K562 (cell line): ENCODE measurements at regions not wholly inside any gene's neighbourhood (a gene's known extent, or its start where the extent isn't known, plus 50 kb on each side); places are given as distances from the start of the nearest gene placed in this dataset.

Experiments
- ATAC-seq: fragments of 200-7000 bp; cut with Tn5 transposase; 3 replicates; pipeline ENCODE4 v1.9.1; 2020; ENCODE audit warnings: moderate library complexity
- BruUV-seq: library from RNA; stranded (reverse); fragments of 400-500 nt; replicated peaks from 2 replicates; lab custom pipeline; 2021; lab: Mats Ljungman, UMichigan
- CTCF ChIA-PET: fragments of 300-600 bp; formaldehyde crosslinking; extraction: SDS; loops from one replicate; lab custom pipeline; 2021; ENCODE audit warnings: low intra/inter-chr PET ratio; lab: Yijun Ruan, JAX
- POLR2A ChIA-PET: fragments of 300-600, 350-650 bp; sonication (Branson Sonifier 250); formaldehyde crosslinking; extraction: SDS; loops from one replicate; lab custom pipeline; 2021; ENCODE audit warnings: antibody characterized with exemption, inconsistent platforms; lab: Yijun Ruan, JAX
- DNase-seq, 4 experiments: peaks; one replicate each; pipeline versions ENCODE4 v3.0.0 to v3.0.0-alpha.2; 2011 to 2018; ENCODE audit warnings: low spot score in 3 of 4, mixed read lengths in 3 of 4; ENCODE audit errors: extremely low read depth in 1 of 4
- FAIRE-seq: peaks from 2 replicates; lab custom pipeline; 2011; peaks lifted over from hg19 to GRCh38; lab: Jason Lieb, UNC
- H2AFZ ChIP-seq: 2 replicates; pipeline ENCODE4 v1.6.0; 2011; ENCODE audit warnings: low read depth, low read length, control low read depth, inconsistent platforms
- H3K27ac ChIP-seq: fragments of 200-600 bp; 3 replicates; pipeline ENCODE4 v1.8.0; 2011; ENCODE audit warnings: low read depth, mild to moderate bottlenecking, control low read depth, inconsistent platforms, low read length, moderate library complexity, mixed read lengths; ENCODE audit errors: extremely low read depth
- H3K27me3 ChIP-seq, 2 experiments: fragments of 300-600 bp in 1 of 2; 2 replicates in 1 of 2; 3 replicates in 1 of 2; pipeline versions ENCODE4 v1.6.0 to v1.8.0; 2011; ENCODE audit warnings: inconsistent platforms in 2 of 2, low read length in 2 of 2, mild to moderate bottlenecking in 1 of 2, mixed read lengths in 1 of 2, moderate library complexity in 1 of 2; ENCODE audit not compliant: control insufficient read depth in 2 of 2, insufficient read depth in 2 of 2
- H3K36me3 ChIP-seq: fragments of 300-600 bp; 3 replicates; pipeline ENCODE4 v1.8.0; 2011; ENCODE audit warnings: mild to moderate bottlenecking, low read length, inconsistent platforms; ENCODE audit not compliant: control insufficient read depth, insufficient read depth
- H3K4me1 ChIP-seq, 2 experiments: fragments of 200-600 bp in 1 of 2; replicated peaks in 1 of 2; 2 replicates in 1 of 2; 3 replicates in 1 of 2; pipeline versions ENCODE4 v1.5.1 to v1.8.0; 2011; ENCODE audit warnings: inconsistent platforms in 2 of 2, low read length in 2 of 2, mild to moderate bottlenecking in 1 of 2, mixed read lengths in 1 of 2, moderate library complexity in 1 of 2; ENCODE audit not compliant: control insufficient read depth in 2 of 2, insufficient read depth in 2 of 2
- H3K4me2 ChIP-seq: 2 replicates; pipeline ENCODE4 v1.6.1; 2011; ENCODE audit warnings: low read length, control low read depth, inconsistent platforms, mixed read lengths; ENCODE audit not compliant: insufficient read depth
- H3K4me3 ChIP-seq: fragments of 200-600 bp; sonication (generic), shearing (Covaris generic); 2 replicates; pipeline ENCODE4 v1.5.1; 2016; ENCODE audit warnings: control low read depth, inconsistent platforms
- H3K79me2 ChIP-seq: fragments of 200-600 bp; 3 replicates; pipeline ENCODE4 v1.8.0; 2011; ENCODE audit warnings: low read length, inconsistent platforms; ENCODE audit not compliant: control insufficient read depth, insufficient read depth
- H3K9ac ChIP-seq, 2 experiments: 2 replicates each; pipeline versions ENCODE4 v1.6.0 to v1.6.1; 2011; ENCODE audit warnings: low read depth in 2 of 2, low read length in 2 of 2, control low read depth in 1 of 2, inconsistent platforms in 1 of 2, mild to moderate bottlenecking in 1 of 2, mixed read lengths in 1 of 2; ENCODE audit not compliant: insufficient read depth in 1 of 2
- H3K9me1 ChIP-seq: one replicate; pipeline ENCODE4 v1.6.0; 2011; ENCODE audit warnings: inconsistent platforms, mild to moderate bottlenecking, low read length, moderate library complexity; ENCODE audit not compliant: control insufficient read depth, insufficient read depth
- H3K9me3 ChIP-seq: replicated peaks from 2 replicates; pipeline ENCODE4 v1.5.1; 2011; ENCODE audit warnings: low read depth, low read length, inconsistent platforms; ENCODE audit not compliant: control insufficient read depth, insufficient read depth
- H4K20me1 ChIP-seq: replicated peaks from 2 replicates; pipeline ENCODE4 v1.6.1; 2011; ENCODE audit warnings: low read length, inconsistent platforms, mixed read lengths; ENCODE audit not compliant: control insufficient read depth, insufficient read depth
- BCLAF1 ChIP-seq, 2 experiments: fragments of 450-650 bp in 1 of 2; IDR thresholded peaks; 2 replicates each; pipeline ENCODE4 v1.6.1; 2011 to 2017; ENCODE audit warnings: low read depth in 2 of 2, antibody characterized with exemption in 1 of 2, borderline replicate concordance in 1 of 2, low read length in 1 of 2, mild to moderate bottlenecking in 1 of 2, mixed read lengths in 1 of 2; ENCODE audit not compliant: control insufficient read depth in 1 of 2
- KDM5B ChIP-seq: fragments of 200-600 bp; sonication (generic); IDR thresholded peaks from 2 replicates; pipeline ENCODE4 v1.6.1; 2012; ENCODE audit warnings: low read depth, mild to moderate bottlenecking, moderate library complexity, low read length, control low read depth, inconsistent platforms; ENCODE audit not compliant: insufficient replicate concordance
- MXD1 ChIP-seq: fragments of 250-450 bp; sonication (Bioruptor Pico); IDR thresholded peaks from 2 replicates; pipeline ENCODE4 v1.8.0; 2021; ENCODE audit warnings: borderline replicate concordance, mild to moderate bottlenecking, moderate library complexity; ENCODE audit not compliant: poor library complexity, severe bottlenecking
- TEAD1 ChIP-seq, 2 experiments: fragments of 450-650 bp in 1 of 2; sonication (generic) in 1 of 2; formaldehyde crosslinking; IDR thresholded peaks; 2 replicates each; pipeline versions ENCODE4 v1.4.0 to v1.8.0; 2020 to 2022; ENCODE audit warnings: mild to moderate bottlenecking in 2 of 2, missing genetic modification reagents in 1 of 2
- ZNF57 ChIP-seq: fragments of 450-650 bp; formaldehyde crosslinking; IDR thresholded peaks from 2 replicates; pipeline ENCODE4 v1.4.0; 2020; ENCODE audit warnings: mild to moderate bottlenecking, moderate library complexity
- ZNF707 ChIP-seq: fragments of 250-450 bp; sonication (Bioruptor Pico); conservative IDR thresholded peaks from 2 replicates; pipeline ENCODE4 v1.8.0; 2022; ENCODE audit warnings: inconsistent platforms, mild to moderate bottlenecking, moderate library complexity
- WGBS: fragments of 100-300 bp; shearing (Covaris generic); methylation state at CpG from one replicate; pipeline ENCODE4 v1.1.6; 2016; ENCODE audit warnings: low coverage, mixed read lengths; ENCODE audit not compliant: insufficient coverage; ENCODE audit errors: missing lambda C conversion rate; 5-methylcytosine and 5-hydroxymethylcytosine counted together
- in situ Hi-C: fragments of 300-500 bp; cut with MboI; formaldehyde crosslinking; loops from 4 replicates; pipeline ENCODE4 v1.15.0; 2018; ENCODE audit warnings: inconsistent platforms, mixed read lengths
- intact Hi-C: fragments of 100-400 bp; cut with micrococcal nuclease; formaldehyde crosslinking; loops from 2 replicates; pipeline ENCODE4 v1.14.2; 2022
- TF ChIP-seq, protein P1 (sequence below): sonication (generic); formaldehyde crosslinking; IDR thresholded peaks from 2 replicates; pipeline ENCODE4 v1.8.0; 2022; ENCODE audit warnings: missing genetic modification reagents, mild to moderate bottlenecking, moderate library complexity, borderline replicate concordance

DNA sequence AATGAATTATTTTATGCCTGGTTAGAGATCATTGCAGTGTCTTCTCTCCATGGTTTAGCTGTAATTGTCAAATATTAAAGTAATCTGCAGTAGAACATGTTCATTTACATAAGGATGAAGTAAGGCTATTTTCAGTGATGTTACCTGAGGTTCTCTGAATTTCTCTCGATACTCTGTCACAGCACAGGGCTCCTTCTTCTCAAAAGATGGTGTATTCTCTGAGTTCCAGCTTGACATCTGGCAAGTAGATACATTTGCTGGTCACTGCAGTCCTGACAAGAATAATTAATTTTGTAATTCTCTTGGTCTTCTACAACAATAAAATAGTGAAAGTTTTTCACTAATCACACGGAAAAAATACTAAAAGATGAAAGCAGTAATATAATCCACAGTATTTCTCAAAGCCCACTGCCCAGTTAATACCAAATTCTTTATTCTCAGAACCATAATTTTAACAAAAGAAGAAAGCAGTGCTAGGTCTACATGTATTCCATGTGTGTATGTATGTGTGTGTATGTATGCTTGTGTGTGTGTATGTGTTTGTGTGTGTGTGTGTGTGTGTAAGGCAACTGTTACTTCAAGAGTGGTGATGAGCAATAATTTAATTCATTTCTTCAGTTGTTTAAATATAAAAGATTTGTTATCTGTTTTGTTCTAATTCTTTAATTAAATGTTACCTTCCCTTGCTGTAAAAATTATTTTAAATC is 1165.5 kb upstream of the SLC39A10 start:
- Histone ChIP-seq H3K4me2 (no peak overlapping the region), H4K20me1 (no peaks in the 10 kb centered on the region), H3K4me3 (no peak overlapping the region), H3K4me1 (no peaks in the 10 kb centered on the region), H3K79me2 (no peaks in the 10 kb centered on the region), H2AFZ (no peak overlapping the region), H3K9me3 (no peaks in the 10 kb centered on the region), H3K9me1 (no peaks in the 10 kb centered on the region), H3K36me3 (no peaks in the 10 kb centered on the region), H3K27ac (no peak overlapping the region), H3K27me3 (no peaks in the 10 kb centered on the region), H3K9ac (no peak overlapping the region)
- POLR2A ChIA-PET = no interaction called here
- CTCF ChIA-PET = no interaction called here
- WGBS = 0% methylated on average over 2 of the region's 2 CpGs
- FAIRE-seq (no peak), DNase-seq (no peak), ATAC-seq (no peak)
- intact Hi-C loops (no loop called here), in situ Hi-C loops (no loop called here)
- no TSS peak for BruUV-seq
- TF ChIP-seq, protein P1, sequence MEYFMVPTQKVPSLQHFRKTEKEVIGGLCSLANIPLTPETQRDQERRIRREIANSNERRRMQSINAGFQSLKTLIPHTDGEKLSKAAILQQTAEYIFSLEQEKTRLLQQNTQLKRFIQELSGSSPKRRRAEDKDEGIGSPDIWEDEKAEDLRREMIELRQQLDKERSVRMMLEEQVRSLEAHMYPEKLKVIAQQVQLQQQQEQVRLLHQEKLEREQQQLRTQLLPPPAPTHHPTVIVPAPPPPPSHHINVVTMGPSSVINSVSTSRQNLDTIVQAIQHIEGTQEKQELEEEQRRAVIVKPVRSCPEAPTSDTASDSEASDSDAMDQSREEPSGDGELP (CRISPR knock-in tag) = no peak
- no peak for TF ChIP-seq KDM5B
- TF ChIP-seq ZNF707 (CRISPR knock-in tag) = no peak
- no peak for TF ChIP-seq BCLAF1 (IDR thresholded peaks at IDR 0.05; ENCODE audit: borderline replicate concordance in 1 of 2, control insufficient read depth in 1 of 2, low read depth in 2 of 2, low read length in 1 of 2)
- no peak for TF ChIP-seq TEAD1 (CRISPR knock-in tag; IDR thresholded peaks at IDR 0.05)
- TF ChIP-seq ZNF57 (CRISPR knock-in tag) = no peak
- no peak for TF ChIP-seq MXD1 (CRISPR knock-in tag)
